ENCODE measurements at regions not wholly inside any gene's neighbourhood (a gene's known extent, or its start where the extent isn't known, plus 50 kb on each side); places are given as distances from the start of the nearest gene placed in this dataset.

GRCh38 chr2:107093426-107093957, 207.5 kb upstream of the ST6GAL2 start:
- no peak for TF ChIP-seq POLR2AphosphoS5 (IDR thresholded peaks at IDR 0.05)
- no peak for TF ChIP-seq CTCF (IDR thresholded peaks at IDR 0.05)
